Fibroblast of lung (primary cell): ENCODE measurements at regions not wholly inside any gene's neighbourhood (a gene's known extent, or its start where the extent isn't known, plus 50 kb on each side); places are given as distances from the start of the nearest gene placed in this dataset.

Experiments
- DNase-seq, 2 donors: peaks; one replicate each; pipeline versions ENCODE4 v3.0.0 to v3.0.0-alpha.2; 2010; ENCODE audit warnings: low read depth in 2 of 2
- H2AFZ ChIP-seq: 2 replicates; pipeline ENCODE4 v1.5.1; 2012; ENCODE audit warnings: low read length, control low read depth, inconsistent platforms
- H3K27ac ChIP-seq: 2 replicates; pipeline ENCODE4 v1.5.1; 2011; ENCODE audit warnings: low read length, control low read depth; ENCODE audit not compliant: insufficient read depth
- H3K27me3 ChIP-seq: 2 replicates; pipeline ENCODE4 v1.5.1; 2011; ENCODE audit warnings: mild to moderate bottlenecking, low read length; ENCODE audit not compliant: control insufficient read depth, insufficient read depth
- H3K36me3 ChIP-seq: 2 replicates; pipeline ENCODE4 v1.5.1; 2011; ENCODE audit warnings: low read length; ENCODE audit not compliant: control insufficient read depth, insufficient read depth
- H3K4me1 ChIP-seq: 2 replicates; pipeline ENCODE4 v1.5.1; 2011; ENCODE audit warnings: low read length; ENCODE audit not compliant: control insufficient read depth, insufficient read depth; ENCODE audit errors: extremely low read depth
- H3K4me2 ChIP-seq: 2 replicates; pipeline ENCODE4 v1.5.1; 2011; ENCODE audit warnings: low read length, control low read depth; ENCODE audit not compliant: insufficient read depth; ENCODE audit errors: extremely low read depth
- H3K4me3 ChIP-seq, 4 experiments: fragments of 200-600 bp in 1 of 4; sonication (generic) in 1 of 4; replicated peaks in 1 of 4; 2 replicates each; pipeline ENCODE4 v1.5.1; 2011 to 2016; ENCODE audit warnings: low read length in 4 of 4, low read depth in 3 of 4, mild to moderate bottlenecking in 3 of 4, control low read depth in 2 of 4, inconsistent platforms in 1 of 4, mixed read lengths in 1 of 4; ENCODE audit not compliant: insufficient read depth in 1 of 4; ENCODE audit errors: control extremely low read depth in 1 of 4
- H3K79me2 ChIP-seq: 2 replicates; pipeline ENCODE4 v1.5.1; 2012; ENCODE audit warnings: mild to moderate bottlenecking, low read length, inconsistent platforms; ENCODE audit not compliant: control insufficient read depth, insufficient read depth
- H3K9ac ChIP-seq: 2 replicates; pipeline ENCODE4 v1.5.1; 2011; ENCODE audit warnings: mild to moderate bottlenecking, low read length, control low read depth; ENCODE audit not compliant: insufficient read depth
- H3K9me3 ChIP-seq: 2 replicates; pipeline ENCODE4 v1.5.1; 2012; ENCODE audit warnings: low read depth, low read length; ENCODE audit not compliant: control insufficient read depth, insufficient read depth
- H4K20me1 ChIP-seq: 2 replicates; pipeline ENCODE4 v1.5.1; 2011; ENCODE audit warnings: low read length; ENCODE audit not compliant: control insufficient read depth, insufficient read depth; ENCODE audit errors: extremely low read depth
- CTCF ChIP-seq, 2 donors: IDR thresholded peaks in 1 of 2; conservative IDR thresholded peaks in 1 of 2; 1 replicate in 1 of 2; 2 replicates in 1 of 2; pipeline ENCODE4 v1.5.1; 2011 to 2012; ENCODE audit warnings: low read length in 2 of 2, control low read depth in 1 of 2, inconsistent platforms in 1 of 2, low read depth in 1 of 2, mild to moderate bottlenecking in 1 of 2
- EZH2 ChIP-seq: IDR thresholded peaks from 2 replicates; pipeline ENCODE4 v1.5.1; 2012; ENCODE audit warnings: low read length, control low read depth, mild to moderate bottlenecking; ENCODE audit errors: missing control alignments

- Histone ChIP-seq H2AFZ (no peak overlapping the region), H3K36me3 (no peaks in the 10 kb centered on the region)
These were observed 148.9 kb downstream of the ETS2 start for GRCh38 chr21:38954588-38955004.

DNA sequence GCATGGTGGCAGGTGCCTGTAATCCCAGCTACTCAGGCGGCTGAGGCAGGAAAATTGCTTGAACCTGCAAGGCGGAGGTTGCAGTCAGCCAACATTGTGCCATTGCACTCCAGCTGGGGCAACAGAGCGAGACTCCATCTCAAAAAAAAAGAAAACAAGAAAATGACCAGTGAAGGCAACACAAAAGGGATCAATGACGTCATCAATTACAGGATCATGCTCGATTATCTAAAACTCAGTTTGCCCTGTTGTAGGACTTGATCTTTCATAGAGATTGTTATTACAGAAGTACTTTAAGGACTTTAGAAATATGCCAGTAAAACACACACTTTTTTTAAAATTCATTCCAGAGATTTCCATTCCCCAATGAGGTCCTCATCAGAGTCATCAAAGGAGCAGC, 147.8 kb downstream of the ETS2 start:
- Histone ChIP-seq H3K9me3 (no peaks in the 10 kb centered on the region), H3K4me1 (peaks cover 22% of the 10 kb centered on the region), H2AFZ (no peak overlapping the region)

More at GRCh38 chr21:38954588-38955004, 148.9 kb downstream of the ETS2 start:
- H3K4me3 ChIP-seq, result no peak overlapping the region
- H3K27me3 ChIP-seq, result no peaks in the 10 kb centered on the region
- no peaks in the 10 kb centered on the region for H3K9me3 ChIP-seq
- H3K79me2 ChIP-seq, result no peaks in the 10 kb centered on the region
- no peak for DNase-seq
- H3K9ac ChIP-seq, result no peak overlapping the region
- no peaks in the 10 kb centered on the region for H4K20me1 ChIP-seq
- peaks cover 32% of the 10 kb centered on the region for H3K4me1 ChIP-seq
- no peak overlapping the region for H3K4me2 ChIP-seq
- no peak overlapping the region for H3K27ac ChIP-seq
- TF ChIP-seq EZH2 (no peak), CTCF (conservative IDR thresholded peaks at IDR 0.05 in 1 of 2, IDR thresholded peaks at IDR 0.05 in 1 of 2; ENCODE audit: low read depth in 1 of 2, low read length in 2 of 2) (no peak)

GRCh38 chr21:38952890-38953289, 147.2 kb downstream of the ETS2 start:
- no peaks in the 10 kb centered on the region for H4K20me1 ChIP-seq
- no peaks in the 10 kb centered on the region for H3K36me3 ChIP-seq
- no peak overlapping the region for H3K9ac ChIP-seq
- H2AFZ ChIP-seq, result no peak overlapping the region
- H3K27ac ChIP-seq, result no peak overlapping the region
- H3K4me3 ChIP-seq, result no peak overlapping the region
- H3K27me3 ChIP-seq, result no peaks in the 10 kb centered on the region
- peaks cover 19% of the 10 kb centered on the region for H3K4me1 ChIP-seq
- H3K9me3 ChIP-seq, result no peaks in the 10 kb centered on the region
- H3K79me2 ChIP-seq, result no peaks in the 10 kb centered on the region
- no peak overlapping the region for H3K4me2 ChIP-seq
- DNase-seq, result no peak
- TF ChIP-seq CTCF (conservative IDR thresholded peaks at IDR 0.05 in 1 of 2, IDR thresholded peaks at IDR 0.05 in 1 of 2; ENCODE audit: low read depth in 1 of 2, low read length in 2 of 2) (no peak), EZH2 (no peak)

More for the DNA sequence above, 147.8 kb downstream of the ETS2 start:
- H3K27me3 ChIP-seq, result no peaks in the 10 kb centered on the region
- TF ChIP-seq EZH2, result no peak
- TF ChIP-seq CTCF (conservative IDR thresholded peaks at IDR 0.05 in 1 of 2, IDR thresholded peaks at IDR 0.05 in 1 of 2; ENCODE audit: low read depth in 1 of 2, low read length in 2 of 2), result no peak
- H3K36me3 ChIP-seq, result no peaks in the 10 kb centered on the region
- H3K27ac ChIP-seq, result no peak overlapping the region
- no peaks in the 10 kb centered on the region for H4K20me1 ChIP-seq
- no peaks in the 10 kb centered on the region for H3K79me2 ChIP-seq
- H3K4me2 ChIP-seq, result no peak overlapping the region
- no peak overlapping the region for H3K4me3 ChIP-seq
- no peak overlapping the region for H3K9ac ChIP-seq
- no peak for DNase-seq
